EH (cell line): ENCODE measurements at regions not wholly inside any gene's neighbourhood (a gene's known extent, or its start where the extent isn't known, plus 50 kb on each side); places are given as distances from the start of the nearest gene placed in this dataset.
"Not testable (repeated sequence)": the region's sequence is repeated elsewhere in the genome, so short reads cannot be mapped to it uniquely, and the experiment has no call there.

Experiments
- DNase-seq: peaks from one replicate; pipeline ENCODE4 v3.0.0-alpha.2; 2015; ENCODE audit warnings: low read depth

DNA sequence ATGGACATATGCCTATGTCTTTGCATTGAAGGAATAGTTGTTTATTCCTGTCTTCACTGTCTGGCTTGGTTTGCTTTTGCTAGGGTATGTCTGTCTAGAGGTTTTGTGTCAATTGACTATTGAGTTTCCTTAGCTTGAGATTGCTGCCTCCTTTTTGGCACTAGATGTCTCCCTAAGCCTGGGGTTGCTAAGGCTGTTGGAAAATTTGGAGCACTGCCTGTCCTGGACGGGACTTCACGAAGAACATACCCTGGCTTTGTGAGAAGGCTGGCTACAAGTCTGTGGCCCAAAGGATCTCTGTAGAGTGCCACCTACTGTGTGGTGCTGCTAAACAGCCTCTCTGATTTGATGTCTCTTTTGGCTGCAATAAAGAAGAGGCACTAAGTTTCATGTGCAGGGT is 183.8 kb upstream of the NUDT10 start:
- no peak for DNase-seq

- DNase-seq, result no peak
Measured at GRCh38 chrX:51151734-51152133, 180.9 kb upstream of the NUDT10 start.

- no peak for DNase-seq
Measured at GRCh38 chrX:51155157-51155556, 177.5 kb upstream of the NUDT10 start.

DNA sequence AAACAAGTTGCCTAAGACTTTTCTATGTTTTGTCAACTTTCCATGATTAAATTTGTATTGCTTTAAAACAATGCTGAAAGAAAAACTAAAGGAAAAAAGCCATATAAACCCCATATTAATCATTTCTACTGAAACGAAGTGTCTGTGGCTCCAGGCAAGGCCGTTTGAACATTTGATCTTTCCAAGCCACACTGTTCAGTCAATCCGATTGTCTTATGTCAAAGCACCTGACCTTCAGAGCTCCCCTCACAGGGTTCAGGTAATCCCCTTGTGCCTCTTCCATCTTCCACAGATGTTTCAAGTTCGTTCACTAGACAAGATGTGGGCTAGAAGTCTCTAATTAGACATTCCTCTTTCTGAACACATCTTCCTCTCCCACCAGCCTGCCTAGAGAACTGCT is 177.1 kb upstream of the NUDT10 start:
- no peak for DNase-seq

DNA sequence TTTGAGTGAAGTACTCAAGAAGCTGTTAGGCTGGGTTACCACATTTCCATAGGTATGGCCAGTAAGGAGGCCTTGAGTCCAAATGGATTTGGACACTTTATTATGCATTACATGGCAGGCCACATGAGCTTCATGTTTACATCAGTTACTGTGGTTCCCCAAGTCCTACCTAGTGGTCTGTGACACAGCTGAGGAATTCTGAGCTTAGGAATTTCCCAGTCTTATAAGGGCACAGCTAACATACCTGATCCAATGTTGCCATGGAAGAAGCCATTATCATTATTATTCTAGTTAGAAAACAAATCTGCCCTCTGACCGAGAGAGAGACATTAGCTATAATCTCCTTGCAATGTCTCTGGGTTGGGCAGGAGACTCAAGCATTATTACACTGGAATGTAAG is 174.4 kb upstream of the NUDT10 start:
- DNase-seq, result no peak

DNA sequence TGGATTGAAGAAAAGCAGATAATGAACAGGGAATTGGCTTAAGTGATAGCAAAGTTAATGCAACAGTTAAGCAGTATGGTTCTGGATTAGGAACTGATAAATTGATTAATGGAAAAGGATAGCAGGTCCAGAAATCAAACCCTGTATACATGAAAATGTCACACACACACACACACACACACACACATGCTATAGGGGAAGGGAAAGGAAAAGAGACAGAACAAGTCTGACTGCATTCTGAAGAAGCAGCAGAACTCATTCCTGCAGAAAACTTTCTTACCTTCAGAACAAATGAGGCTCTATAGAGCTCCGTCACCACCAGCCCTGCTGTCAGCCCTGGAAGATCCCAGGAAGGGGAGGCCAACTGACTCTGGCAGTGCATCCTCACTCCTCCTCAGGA is 173.2 kb upstream of the NUDT10 start:
- not testable (repeated sequence) for DNase-seq

DNA sequence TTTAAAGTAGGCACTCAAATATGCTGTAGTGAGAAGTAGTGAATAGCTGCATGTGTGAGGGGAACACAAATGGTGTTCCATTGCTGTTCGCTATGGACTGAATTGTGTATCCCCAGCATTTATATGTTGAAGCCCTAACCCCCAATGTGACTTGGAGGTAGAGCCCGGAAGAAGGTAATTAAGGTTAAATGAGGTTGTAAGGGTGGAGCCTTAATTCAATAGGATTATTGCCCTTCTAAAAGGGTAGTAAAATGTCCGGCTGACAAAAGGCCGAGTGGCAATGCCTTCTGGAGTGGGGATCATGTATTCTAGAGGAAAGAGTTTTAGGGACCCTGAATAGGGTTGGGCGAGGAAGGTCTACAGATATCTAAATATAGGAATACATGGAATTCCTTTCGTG is 168.9 kb upstream of the NUDT10 start:
- no peak for DNase-seq

DNA sequence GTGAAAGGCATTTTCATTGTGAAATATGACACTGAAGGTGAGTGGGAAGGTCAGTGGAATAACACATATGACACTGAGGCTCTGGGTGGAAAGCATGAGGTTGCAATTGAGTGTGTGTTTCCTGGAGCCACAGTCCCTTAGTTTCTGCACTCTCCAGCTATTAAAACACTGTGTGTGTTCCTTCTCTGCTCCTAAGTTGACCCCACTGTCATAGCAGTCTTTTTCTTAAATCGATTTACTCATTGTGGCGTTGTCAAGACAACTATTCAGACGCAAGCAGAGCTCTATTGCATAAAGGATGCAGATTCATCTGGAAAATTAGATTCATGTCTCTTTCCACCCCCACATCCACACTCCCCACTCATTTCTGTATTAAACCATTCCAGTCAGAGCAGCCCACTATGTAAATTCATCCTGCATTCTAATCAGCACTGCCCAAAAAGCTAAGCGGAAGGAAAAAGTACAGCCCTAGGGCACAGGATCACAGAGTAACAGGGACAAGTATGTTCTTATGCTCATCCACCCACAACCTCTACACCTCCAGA is 154.2 kb upstream of the NUDT10 start:
- DNase-seq, result not testable (repeated sequence)

DNA sequence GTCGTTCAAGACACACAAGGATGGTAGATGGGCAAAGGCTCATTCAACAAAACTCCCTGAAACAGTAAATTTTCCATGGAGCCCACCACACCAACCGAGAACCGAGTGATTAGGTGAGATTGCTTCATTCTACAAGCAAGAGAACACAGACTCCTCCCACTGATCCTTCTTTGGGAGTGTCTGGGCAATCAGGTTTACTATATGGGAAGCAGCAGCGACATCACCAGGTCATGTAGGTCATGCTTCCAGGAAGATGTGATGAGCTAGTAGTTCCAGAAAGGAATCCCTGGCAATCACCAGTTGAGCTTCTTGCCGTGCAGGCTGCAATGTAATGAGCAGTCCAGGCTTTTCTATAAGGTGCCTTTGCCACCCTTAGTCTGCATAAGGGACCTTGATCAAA is 152.8 kb upstream of the NUDT10 start:
- not testable (repeated sequence) for DNase-seq

DNA sequence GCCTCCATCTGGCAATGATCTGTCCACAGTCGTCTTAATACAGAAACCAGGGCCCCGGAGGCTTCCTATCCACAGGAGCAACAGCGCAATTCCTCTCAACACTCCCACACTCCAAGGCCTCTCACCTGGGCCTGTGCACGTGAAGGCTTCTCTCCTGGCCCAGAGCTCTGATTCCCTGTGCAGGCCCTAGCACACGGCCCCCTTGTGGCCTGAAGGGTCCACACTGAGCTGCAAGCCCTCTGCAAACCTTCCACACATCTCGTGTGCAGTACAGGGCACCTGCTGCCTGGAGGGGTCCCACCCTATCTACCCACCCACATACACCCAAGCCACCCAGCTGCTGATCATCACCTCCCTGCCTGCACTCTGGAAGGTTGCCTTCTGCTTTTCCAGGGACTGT is 150.1 kb upstream of the NUDT10 start:
- no peak for DNase-seq

DNA sequence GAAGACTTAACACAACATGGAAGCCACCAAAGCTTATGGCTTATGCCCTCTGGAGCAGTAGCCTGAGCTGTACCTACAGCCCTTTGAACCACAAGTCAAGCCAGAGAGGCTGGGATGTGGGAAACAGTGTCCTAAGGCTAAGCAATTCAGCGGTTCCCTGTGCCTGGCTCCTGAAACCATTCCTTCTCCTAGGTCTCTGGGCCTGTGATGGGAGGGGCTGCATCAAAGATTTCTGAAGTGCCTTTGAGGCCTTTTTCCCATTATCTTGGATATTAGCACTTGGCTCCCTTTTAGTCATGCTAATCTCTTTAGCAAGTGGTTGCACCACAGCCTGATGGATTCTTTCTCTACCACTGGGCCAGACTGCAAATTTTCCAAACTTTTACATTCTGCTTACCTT is 140.5 kb upstream of the NUDT10 start:
- DNase-seq, result no peak

- no peak for DNase-seq
Measured at GRCh38 chrX:51215266-51215665, 117.4 kb upstream of the NUDT10 start.

- no peak for DNase-seq
Measured at GRCh38 chrX:51215856-51216255, 116.8 kb upstream of the NUDT10 start.

DNA sequence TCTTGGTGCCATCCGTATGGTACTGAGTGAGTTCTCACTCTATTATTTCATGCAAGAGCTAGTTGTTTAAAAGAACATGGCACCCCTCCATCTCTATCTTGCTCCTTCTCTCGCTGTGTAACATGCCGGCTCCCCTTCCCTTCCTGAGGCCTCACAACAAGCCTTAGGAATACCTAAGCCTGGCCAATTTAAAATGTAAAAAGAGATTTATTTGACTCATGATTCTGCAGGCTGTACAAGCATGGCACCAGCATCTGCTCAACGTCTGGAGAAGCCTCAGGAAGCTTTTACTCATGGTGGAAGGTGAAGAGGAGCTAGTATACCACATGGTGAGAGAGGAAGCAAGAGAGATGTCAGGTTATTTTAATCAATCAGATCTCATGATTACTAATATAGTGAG is 90.4 kb upstream of the NUDT10 start:
- no peak for DNase-seq

GRCh38 chrX:51257490-51257889 is 75.1 kb upstream of the NUDT10 start:
- no peak for DNase-seq

DNA sequence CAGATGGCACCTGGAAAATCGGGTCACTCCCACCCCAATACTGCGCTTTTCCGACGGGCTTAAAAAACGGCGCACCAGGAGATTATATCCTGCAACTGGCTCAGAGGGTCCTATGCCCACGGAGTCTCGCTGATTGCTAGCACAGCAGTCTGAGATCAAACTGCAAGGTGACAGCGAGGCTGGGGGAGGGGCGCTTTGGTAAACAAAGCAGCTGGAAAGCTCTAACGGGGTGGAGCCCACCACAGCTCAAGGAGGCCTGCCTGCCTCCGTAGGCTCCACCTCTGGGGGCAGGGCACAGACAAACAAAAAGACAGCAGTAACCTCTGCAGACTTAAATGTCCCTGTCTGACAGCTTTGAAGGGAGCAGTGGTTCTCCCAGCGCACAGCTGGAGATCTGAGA is 70.4 kb upstream of the NUDT10 start:
- DNase-seq, result not testable (repeated sequence)

DNA sequence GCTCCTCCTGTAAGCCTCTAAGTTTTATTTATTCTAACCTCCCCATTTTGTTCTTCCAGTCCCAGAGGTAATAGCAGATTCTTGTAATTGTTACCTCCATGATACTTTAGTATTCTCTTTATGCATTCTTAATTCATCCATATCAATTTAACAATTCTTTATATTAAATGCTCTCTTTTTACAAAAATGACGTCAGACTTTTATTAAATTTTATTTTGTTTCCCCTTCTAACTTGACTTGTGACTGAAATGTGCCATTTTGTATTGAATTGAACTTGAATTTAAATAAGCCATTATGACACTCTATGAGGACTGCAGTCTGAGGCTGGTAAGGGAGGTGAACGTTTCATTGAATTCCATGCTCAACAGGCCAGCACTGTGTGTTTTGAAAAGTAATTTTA is 60.0 kb upstream of the NUDT10 start:
- DNase-seq, result no peak

- no peak for DNase-seq
Measured at GRCh38 chrX:51281758-51282318, 50.8 kb upstream of the NUDT10 start.
